HG03139 (cell line): ENCODE measurements at regions not wholly inside any gene's neighbourhood (a gene's known extent, or its start where the extent isn't known, plus 50 kb on each side); places are given as distances from the start of the nearest gene placed in this dataset.

Experiments
- ATAC-seq: cut with Tn5 transposase; IDR thresholded peaks from one replicate; pipeline ENCODE4 v1.9.1; 2021; ENCODE audit not compliant: unreplicated experiment

- no peak for ATAC-seq
Observed at GRCh38 chr12:24021164-24021502, 71.7 kb upstream of the SOX5 start.

- ATAC-seq = no peak
Observed at GRCh38 chr12:24020397-24021163, 71.1 kb upstream of the SOX5 start.

GRCh38 chr12:24015833-24016160 is 66.3 kb upstream of the SOX5 start:
- no peak for ATAC-seq

GRCh38 chr12:24014915-24015832 is 65.7 kb upstream of the SOX5 start:
- no peak for ATAC-seq

- ATAC-seq = no peak
Observed at GRCh38 chr12:24014240-24014639, 64.8 kb upstream of the SOX5 start.

GRCh38 chr12:24012528-24012927 is 63.1 kb upstream of the SOX5 start:
- no peak for ATAC-seq

- no peak for ATAC-seq
Observed at GRCh38 chr12:24011927-24012507, 62.5 kb upstream of the SOX5 start.

GRCh38 chr12:24008166-24008565 is 58.7 kb upstream of the SOX5 start:
- no peak for ATAC-seq
